IMR-90 (cell line): ENCODE measurements at regions not wholly inside any gene's neighbourhood (a gene's known extent, or its start where the extent isn't known, plus 50 kb on each side); places are given as distances from the start of the nearest gene placed in this dataset.

ENCODE experiments used
- ATAC-seq: fragments of 200-7000 bp; cut with Tn5 transposase; 2 replicates; pipeline ENCODE4 v1.9.1; 2020; ENCODE audit warnings: low read depth, mild to moderate bottlenecking, moderate library complexity
- BruUV-seq: library from RNA; stranded (reverse); fragments of 400-500 nt; replicated peaks from 2 replicates; lab custom pipeline; 2021; lab: Mats Ljungman, UMichigan
- CTCF ChIA-PET: fragments of 300-600 bp; formaldehyde crosslinking; extraction: SDS; loops from one replicate; lab custom pipeline; 2021; ENCODE audit warnings: antibody characterized with exemption; lab: Yijun Ruan, JAX
- POLR2A ChIA-PET: fragments of 300-600 bp; sonication (Branson Sonifier 250); formaldehyde crosslinking; loops from one replicate; lab custom pipeline; 2022; ENCODE audit warnings: antibody characterized with exemption; ENCODE audit not compliant: unreplicated experiment; lab: Charles Lee
- DNase-seq: peaks from one replicate; pipeline ENCODE4 v3.0.0; 2013
- H2AFZ ChIP-seq: replicated peaks from 2 replicates; pipeline ENCODE3; 2013; ENCODE audit warnings: low read length, mild to moderate bottlenecking; ENCODE audit not compliant: poor library complexity
- H2AK5ac ChIP-seq: 2 replicates; pipeline ENCODE4 v1.6.1; 2013; ENCODE audit warnings: low read depth, low read length, inconsistent platforms
- H2AK9ac ChIP-seq: replicated peaks from 2 replicates; pipeline ENCODE3; 2013; ENCODE audit warnings: mild to moderate bottlenecking, low read depth, low read length, moderate library complexity; ENCODE audit not compliant: poor library complexity
- H2BK120ac ChIP-seq: 2 replicates; pipeline ENCODE4 v1.6.1; 2013; ENCODE audit warnings: low read depth, low read length, inconsistent platforms
- H2BK15ac ChIP-seq: 3 replicates; pipeline ENCODE4 v1.6.1; 2013; ENCODE audit warnings: low read depth, low read length, inconsistent platforms
- H2BK20ac ChIP-seq: 2 replicates; pipeline ENCODE4 v1.6.1; 2013; ENCODE audit warnings: low read depth, mild to moderate bottlenecking, inconsistent platforms, low read length, moderate library complexity
- H2BK5ac ChIP-seq: 2 replicates; pipeline ENCODE4 v1.6.1; 2013; ENCODE audit warnings: mild to moderate bottlenecking, low read depth, low read length, inconsistent platforms; ENCODE audit not compliant: poor library complexity, severe bottlenecking
- H3K14ac ChIP-seq: replicated peaks from 2 replicates; pipeline ENCODE4 v1.6.1; 2013; ENCODE audit warnings: low read depth, low read length, inconsistent platforms
- H3K18ac ChIP-seq: 2 replicates; pipeline ENCODE4 v1.6.1; 2013; ENCODE audit warnings: low read depth, low read length, control low read depth
- H3K23ac ChIP-seq: 2 replicates; pipeline ENCODE4 v1.6.1; 2013; ENCODE audit warnings: low read depth, low read length, inconsistent platforms
- H3K27ac ChIP-seq: 2 replicates; pipeline ENCODE4 v1.5.1; 2013; ENCODE audit warnings: mild to moderate bottlenecking, control low read depth, low read length; ENCODE audit not compliant: insufficient read depth
- H3K27me3 ChIP-seq: 2 replicates; pipeline ENCODE4 v1.6.1; 2013; ENCODE audit warnings: low read length; ENCODE audit not compliant: control insufficient read depth, insufficient read depth
- H3K36me3 ChIP-seq: 2 replicates; pipeline ENCODE4 v1.6.1; 2013; ENCODE audit warnings: low read length, mixed read lengths; ENCODE audit not compliant: control insufficient read depth, insufficient read depth
- H3K4ac ChIP-seq: 2 replicates; pipeline ENCODE4 v1.6.1; 2013; ENCODE audit warnings: low read depth, low read length, inconsistent platforms
- H3K4me1 ChIP-seq: 2 replicates; pipeline ENCODE4 v1.6.1; 2013; ENCODE audit warnings: low read length, mixed read lengths; ENCODE audit not compliant: control insufficient read depth, insufficient read depth
- H3K4me2 ChIP-seq: 2 replicates; pipeline ENCODE4 v1.6.1; 2013; ENCODE audit warnings: low read depth, mild to moderate bottlenecking, control low read depth, low read length, moderate library complexity
- H3K4me3 ChIP-seq: 2 replicates; pipeline ENCODE4 v1.5.1; 2013; ENCODE audit warnings: low read depth, mild to moderate bottlenecking, control low read depth, low read length, moderate library complexity; ENCODE audit not compliant: insufficient read depth
- H3K56ac ChIP-seq: 2 replicates; pipeline ENCODE4 v1.6.1; 2013; ENCODE audit warnings: low read length, inconsistent platforms; ENCODE audit not compliant: insufficient read depth; ENCODE audit errors: extremely low read depth
- H3K79me1 ChIP-seq, 2 experiments: 2 replicates each; pipeline ENCODE4 v1.6.1; 2013; ENCODE audit warnings: low read length in 2 of 2, inconsistent platforms in 1 of 2, low read depth in 1 of 2
- H3K9ac ChIP-seq: 2 replicates; pipeline ENCODE4 v1.6.1; 2013; ENCODE audit warnings: low read depth, low read length, control low read depth
- H3K9me1 ChIP-seq: 2 replicates; pipeline ENCODE4 v1.6.1; 2013; ENCODE audit warnings: low read length, inconsistent platforms; ENCODE audit not compliant: insufficient read depth
- H3K9me3 ChIP-seq: 2 replicates; pipeline ENCODE4 v1.6.1; 2013; ENCODE audit warnings: low read length; ENCODE audit not compliant: control insufficient read depth, insufficient read depth
- H4K20me1 ChIP-seq: 2 replicates; pipeline ENCODE4 v1.6.1; 2013; ENCODE audit warnings: low read length, inconsistent platforms; ENCODE audit not compliant: insufficient read depth
- H4K5ac ChIP-seq: 2 replicates; pipeline ENCODE4 v1.6.1; 2013; ENCODE audit warnings: mild to moderate bottlenecking, low read depth, low read length, control low read depth
- H4K8ac ChIP-seq, 2 experiments: 2 replicates each; pipeline ENCODE4 v1.6.1; 2013; ENCODE audit warnings: low read depth in 2 of 2, low read length in 2 of 2, control low read depth in 1 of 2, inconsistent platforms in 1 of 2
- H4K91ac ChIP-seq: 2 replicates; pipeline ENCODE4 v1.6.1; 2013; ENCODE audit warnings: low read depth, low read length, inconsistent platforms; ENCODE audit not compliant: insufficient read depth
- BHLHE40 ChIP-seq: fragments of 150-350 bp; IDR thresholded peaks from 2 replicates; pipeline ENCODE4 v1.6.1; 2016; ENCODE audit warnings: mild to moderate bottlenecking, low read depth, low read length
- CEBPB ChIP-seq: IDR thresholded peaks from 2 replicates; pipeline ENCODE4 v1.6.1; 2012; ENCODE audit warnings: low read depth, low read length, improper control_type of control experiment
- CHD1 ChIP-seq: IDR thresholded peaks from 2 replicates; pipeline ENCODE4 v1.6.1; 2012; ENCODE audit warnings: low read depth, low read length, improper control_type of control experiment
- FOS ChIP-seq: fragments of 150-350 bp; IDR thresholded peaks from 2 replicates; pipeline ENCODE4 v1.6.1; 2016; ENCODE audit warnings: low read depth, low read length
- MAZ ChIP-seq: IDR thresholded peaks from 2 replicates; pipeline ENCODE4 v1.6.1; 2012; ENCODE audit warnings: low read depth, mild to moderate bottlenecking, low read length, improper control_type of control experiment, moderate library complexity, borderline replicate concordance
- MXI1 ChIP-seq: IDR thresholded peaks from 2 replicates; pipeline ENCODE4 v1.6.1; 2012; ENCODE audit warnings: low read depth, mild to moderate bottlenecking, low read length, moderate library complexity, borderline replicate concordance
- NFE2L2 ChIP-seq: fragments of 150-350 bp; IDR thresholded peaks from 2 replicates; pipeline ENCODE4 v1.6.1; 2016; ENCODE audit warnings: low read depth, mild to moderate bottlenecking, low read length
- POLR2A ChIP-seq: IDR thresholded peaks from 2 replicates; pipeline ENCODE4 v1.6.1; 2012; ENCODE audit warnings: mild to moderate bottlenecking, low read depth, low read length
- RAD21 ChIP-seq: IDR thresholded peaks from 2 replicates; pipeline ENCODE4 v1.6.1; 2012; ENCODE audit warnings: low read length, improper control_type of control experiment
- RCOR1 ChIP-seq: IDR thresholded peaks from 2 replicates; pipeline ENCODE4 v1.6.1; 2012; ENCODE audit warnings: mild to moderate bottlenecking, low read length, improper control_type of control experiment; ENCODE audit not compliant: insufficient replicate concordance
- RFX5 ChIP-seq: IDR thresholded peaks from 2 replicates; pipeline ENCODE4 v1.8.0; 2012; ENCODE audit warnings: low read depth, mild to moderate bottlenecking, low read length, moderate library complexity
- SMC3 ChIP-seq: fragments of 150-350 bp; IDR thresholded peaks from 2 replicates; pipeline ENCODE4 v1.6.1; 2016; ENCODE audit warnings: low read depth, mild to moderate bottlenecking, antibody characterized with exemption, low read length, moderate library complexity
- WGBS, 2 experiments: methylation state at CpG; one replicate each; pipeline versions ENCODE4 v1.1.5 to v1.1.7; 2013; ENCODE audit warnings: missing lambda C conversion rate in 2 of 2; ENCODE audit not compliant: insufficient read length in 1 of 2; ENCODE audit errors: extremely low coverage in 2 of 2; 5-methylcytosine and 5-hydroxymethylcytosine counted together
- dilution Hi-C: fragments of 300-500 bp; cut with HindIII; formaldehyde crosslinking; loops from one replicate; pipeline ENCODE4 v1.14.3; 2018; ENCODE audit warnings: low sequenced_read_pairs; ENCODE audit not compliant: unreplicated experiment
- in situ Hi-C: fragments of 300-500 bp; cut with MboI; formaldehyde crosslinking; loops from 3 replicates; pipeline ENCODE4 v1.14.3; 2019; ENCODE audit warnings: low sequenced_read_pairs, inconsistent platforms, mixed read lengths
- intact Hi-C: fragments of 100-400 bp; cut with micrococcal nuclease; formaldehyde crosslinking; loops from 2 replicates; pipeline ENCODE4 v1.10.0; 2022
- TF ChIP-seq, protein P1 (sequence below): fragments of 150-350 bp; IDR thresholded peaks from 2 replicates; pipeline ENCODE4 v1.6.1; 2016; ENCODE audit warnings: low read depth, mild to moderate bottlenecking, low read length, moderate library complexity, borderline replicate concordance
- TF ChIP-seq, protein P2 (sequence below): conservative IDR thresholded peaks from 2 replicates; pipeline ENCODE4 v1.5.1; 2012; ENCODE audit warnings: mild to moderate bottlenecking, low read depth, low read length, improper control_type of control experiment
- TF ChIP-seq, protein P3 (sequence below): fragments of 150-350 bp; IDR thresholded peaks from 2 replicates; pipeline ENCODE4 v1.6.1; 2017; ENCODE audit warnings: mild to moderate bottlenecking, antibody characterized with exemption, low read length, low read depth

DNA sequence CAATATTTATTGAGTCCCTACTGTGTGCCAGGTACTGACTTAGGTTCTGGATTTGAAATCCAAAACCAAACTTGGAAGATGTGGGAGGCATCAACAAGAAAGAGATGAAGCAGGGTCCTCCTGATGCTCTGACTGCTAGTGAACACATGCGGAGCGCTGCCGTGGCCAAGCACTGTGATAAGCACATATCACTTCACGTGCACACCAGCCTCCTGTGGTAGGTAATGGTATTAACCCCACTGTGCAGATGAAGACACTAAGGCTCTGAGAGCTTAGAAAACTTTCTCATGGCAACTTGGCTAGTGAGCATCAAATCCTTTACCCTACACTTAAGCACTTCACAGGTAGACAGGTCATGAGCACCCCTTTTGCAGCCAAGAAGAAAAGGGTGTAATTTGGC is 216.1 kb downstream of the HAUS1 start:
- Histone ChIP-seq H3K36me3 (no peaks in the 10 kb centered on the region), H3K18ac (no peak overlapping the region), H4K91ac (no peak overlapping the region), H2AK9ac (no peak overlapping the region), H2BK20ac (no peak overlapping the region), H3K79me1 (no peaks in the 10 kb centered on the region), H3K56ac (no peak overlapping the region), H3K9me3 (no peaks in the 10 kb centered on the region), H3K23ac (no peak overlapping the region), H3K9me1 (no peaks in the 10 kb centered on the region; the same call in 1 of the 2 replicates), H2BK15ac (no peak overlapping the region), H3K14ac (no peak overlapping the region), H4K8ac (no peak overlapping the region), H2BK5ac (no peak overlapping the region), H3K4me3 (no peak overlapping the region), H3K27ac (no peak overlapping the region), H2AK5ac (no peak overlapping the region), H3K9ac (no peak overlapping the region), H3K27me3 (peaks cover 5% of the 10 kb centered on the region), H3K4ac (no peak overlapping the region), H4K20me1 (no peaks in the 10 kb centered on the region), H3K4me2 (no peak overlapping the region), H4K5ac (no peak overlapping the region), H2AFZ (no peak overlapping the region), H3K4me1 (no peaks in the 10 kb centered on the region), H2BK120ac (no peak overlapping the region)
- WGBS, 2 experiments = no CpG with 5 or more reads among the region's 4 CpGs
- ChIA-PET POLR2A (no interaction called here), CTCF (no interaction called here)
- no peak for ATAC-seq
- TF ChIP-seq BHLHE40 (no peak), SMC3 (no peak), FOS (no peak), CHD1 (no peak), POLR2A (no peak), MAZ (no peak), NFE2L2 (no peak), RFX5 (no peak), RAD21 (no peak), CEBPB (no peak), RCOR1 (no peak), MXI1 (no peak)
- TF ChIP-seq, protein P1, sequence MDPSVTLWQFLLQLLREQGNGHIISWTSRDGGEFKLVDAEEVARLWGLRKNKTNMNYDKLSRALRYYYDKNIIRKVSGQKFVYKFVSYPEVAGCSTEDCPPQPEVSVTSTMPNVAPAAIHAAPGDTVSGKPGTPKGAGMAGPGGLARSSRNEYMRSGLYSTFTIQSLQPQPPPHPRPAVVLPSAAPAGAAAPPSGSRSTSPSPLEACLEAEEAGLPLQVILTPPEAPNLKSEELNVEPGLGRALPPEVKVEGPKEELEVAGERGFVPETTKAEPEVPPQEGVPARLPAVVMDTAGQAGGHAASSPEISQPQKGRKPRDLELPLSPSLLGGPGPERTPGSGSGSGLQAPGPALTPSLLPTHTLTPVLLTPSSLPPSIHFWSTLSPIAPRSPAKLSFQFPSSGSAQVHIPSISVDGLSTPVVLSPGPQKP = no peak
- TF ChIP-seq, protein P2, sequence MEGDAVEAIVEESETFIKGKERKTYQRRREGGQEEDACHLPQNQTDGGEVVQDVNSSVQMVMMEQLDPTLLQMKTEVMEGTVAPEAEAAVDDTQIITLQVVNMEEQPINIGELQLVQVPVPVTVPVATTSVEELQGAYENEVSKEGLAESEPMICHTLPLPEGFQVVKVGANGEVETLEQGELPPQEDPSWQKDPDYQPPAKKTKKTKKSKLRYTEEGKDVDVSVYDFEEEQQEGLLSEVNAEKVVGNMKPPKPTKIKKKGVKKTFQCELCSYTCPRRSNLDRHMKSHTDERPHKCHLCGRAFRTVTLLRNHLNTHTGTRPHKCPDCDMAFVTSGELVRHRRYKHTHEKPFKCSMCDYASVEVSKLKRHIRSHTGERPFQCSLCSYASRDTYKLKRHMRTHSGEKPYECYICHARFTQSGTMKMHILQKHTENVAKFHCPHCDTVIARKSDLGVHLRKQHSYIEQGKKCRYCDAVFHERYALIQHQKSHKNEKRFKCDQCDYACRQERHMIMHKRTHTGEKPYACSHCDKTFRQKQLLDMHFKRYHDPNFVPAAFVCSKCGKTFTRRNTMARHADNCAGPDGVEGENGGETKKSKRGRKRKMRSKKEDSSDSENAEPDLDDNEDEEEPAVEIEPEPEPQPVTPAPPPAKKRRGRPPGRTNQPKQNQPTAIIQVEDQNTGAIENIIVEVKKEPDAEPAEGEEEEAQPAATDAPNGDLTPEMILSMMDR = no peak
- TF ChIP-seq, protein P3, sequence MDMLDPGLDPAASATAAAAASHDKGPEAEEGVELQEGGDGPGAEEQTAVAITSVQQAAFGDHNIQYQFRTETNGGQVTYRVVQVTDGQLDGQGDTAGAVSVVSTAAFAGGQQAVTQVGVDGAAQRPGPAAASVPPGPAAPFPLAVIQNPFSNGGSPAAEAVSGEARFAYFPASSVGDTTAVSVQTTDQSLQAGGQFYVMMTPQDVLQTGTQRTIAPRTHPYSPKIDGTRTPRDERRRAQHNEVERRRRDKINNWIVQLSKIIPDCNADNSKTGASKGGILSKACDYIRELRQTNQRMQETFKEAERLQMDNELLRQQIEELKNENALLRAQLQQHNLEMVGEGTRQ = no peak
- intact Hi-C loops = no loop called here
- dilution Hi-C loops = no loop called here
- in situ Hi-C loops = no loop called here
- no TSS peak for BruUV-seq
- no peak for DNase-seq
